C4-2B (cell line): ENCODE measurements at regions not wholly inside any gene's neighbourhood (a gene's known extent, or its start where the extent isn't known, plus 50 kb on each side); places are given as distances from the start of the nearest gene placed in this dataset.

ENCODE experiments used
- ZFX ChIP-seq: fragments of 450-650 bp; IDR thresholded peaks from 2 replicates; pipeline ENCODE4 v1.6.1; 2017
- TF ChIP-seq, protein P1 (sequence below): fragments of 450-650 bp; conservative IDR thresholded peaks from 2 replicates; pipeline ENCODE4 v1.5.1; 2017; ENCODE audit warnings: mild to moderate bottlenecking

DNA sequence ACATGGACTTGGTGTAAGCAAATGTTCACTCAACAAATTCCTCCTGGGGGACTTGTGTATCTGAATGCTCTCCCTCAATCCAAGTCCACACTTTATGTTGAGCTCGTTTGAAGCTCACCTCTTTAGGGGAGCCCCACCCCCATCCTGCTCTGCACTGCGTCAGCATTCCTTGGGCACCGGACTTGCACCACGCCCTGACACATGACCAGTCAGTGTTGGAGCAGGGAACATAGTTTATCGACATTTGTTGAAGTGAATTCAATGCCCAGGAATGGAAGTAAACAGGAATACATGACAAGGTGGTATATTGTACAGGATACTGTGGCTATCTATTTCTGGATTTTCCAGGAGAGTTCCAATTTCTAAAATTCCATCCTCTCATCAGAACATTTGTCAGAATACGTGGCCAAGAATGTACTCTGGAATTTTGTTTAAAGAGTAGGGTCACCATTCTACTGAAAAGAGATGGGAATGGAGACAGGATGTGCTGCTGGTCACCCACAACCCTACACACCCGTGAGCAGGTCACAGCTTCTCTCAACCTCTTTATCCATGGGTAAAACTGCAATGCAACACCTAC lies 60.0 kb upstream of the LNX1 start:
- TF ChIP-seq ZFX, result no peak
- TF ChIP-seq, protein P1, sequence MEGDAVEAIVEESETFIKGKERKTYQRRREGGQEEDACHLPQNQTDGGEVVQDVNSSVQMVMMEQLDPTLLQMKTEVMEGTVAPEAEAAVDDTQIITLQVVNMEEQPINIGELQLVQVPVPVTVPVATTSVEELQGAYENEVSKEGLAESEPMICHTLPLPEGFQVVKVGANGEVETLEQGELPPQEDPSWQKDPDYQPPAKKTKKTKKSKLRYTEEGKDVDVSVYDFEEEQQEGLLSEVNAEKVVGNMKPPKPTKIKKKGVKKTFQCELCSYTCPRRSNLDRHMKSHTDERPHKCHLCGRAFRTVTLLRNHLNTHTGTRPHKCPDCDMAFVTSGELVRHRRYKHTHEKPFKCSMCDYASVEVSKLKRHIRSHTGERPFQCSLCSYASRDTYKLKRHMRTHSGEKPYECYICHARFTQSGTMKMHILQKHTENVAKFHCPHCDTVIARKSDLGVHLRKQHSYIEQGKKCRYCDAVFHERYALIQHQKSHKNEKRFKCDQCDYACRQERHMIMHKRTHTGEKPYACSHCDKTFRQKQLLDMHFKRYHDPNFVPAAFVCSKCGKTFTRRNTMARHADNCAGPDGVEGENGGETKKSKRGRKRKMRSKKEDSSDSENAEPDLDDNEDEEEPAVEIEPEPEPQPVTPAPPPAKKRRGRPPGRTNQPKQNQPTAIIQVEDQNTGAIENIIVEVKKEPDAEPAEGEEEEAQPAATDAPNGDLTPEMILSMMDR, result no peak
